ENCODE measurements at regions not wholly inside any gene's neighbourhood (a gene's known extent, or its start where the extent isn't known, plus 50 kb on each side); places are given as distances from the start of the nearest gene placed in this dataset.
"Not testable (repeated sequence)": the region's sequence is repeated elsewhere in the genome, so short reads cannot be mapped to it uniquely, and the experiment has no call there.

GRCh38 chr5:157947156-157947555 is 88.2 kb upstream of the CLINT1 start:
- no peaks in the 10 kb centered on the region for H3K27me3 Mint-ChIP-seq (ENCODE audit: insufficient read depth, unreplicated experiment)
- no peaks in the 10 kb centered on the region for H3K36me3 Mint-ChIP-seq (ENCODE audit: insufficient read depth, unreplicated experiment)
- H3K4me3 Mint-ChIP-seq (ENCODE audit: unreplicated experiment), result no peak overlapping the region
- CTCF ChIA-PET, result interaction anchor here (1.0 to 7.4 kb wide), 3 partner anchors 86 to 134 kb away, joined by 3 to 130 read pairs (median 42); no protein-coding TSS in a partner anchor
- DNase-seq (ENCODE audit: unreplicated experiment), result peak; percentile 44
- no TSS peak for BruUV-seq (replicated peaks)
- TF ChIP-seq, protein P1, sequence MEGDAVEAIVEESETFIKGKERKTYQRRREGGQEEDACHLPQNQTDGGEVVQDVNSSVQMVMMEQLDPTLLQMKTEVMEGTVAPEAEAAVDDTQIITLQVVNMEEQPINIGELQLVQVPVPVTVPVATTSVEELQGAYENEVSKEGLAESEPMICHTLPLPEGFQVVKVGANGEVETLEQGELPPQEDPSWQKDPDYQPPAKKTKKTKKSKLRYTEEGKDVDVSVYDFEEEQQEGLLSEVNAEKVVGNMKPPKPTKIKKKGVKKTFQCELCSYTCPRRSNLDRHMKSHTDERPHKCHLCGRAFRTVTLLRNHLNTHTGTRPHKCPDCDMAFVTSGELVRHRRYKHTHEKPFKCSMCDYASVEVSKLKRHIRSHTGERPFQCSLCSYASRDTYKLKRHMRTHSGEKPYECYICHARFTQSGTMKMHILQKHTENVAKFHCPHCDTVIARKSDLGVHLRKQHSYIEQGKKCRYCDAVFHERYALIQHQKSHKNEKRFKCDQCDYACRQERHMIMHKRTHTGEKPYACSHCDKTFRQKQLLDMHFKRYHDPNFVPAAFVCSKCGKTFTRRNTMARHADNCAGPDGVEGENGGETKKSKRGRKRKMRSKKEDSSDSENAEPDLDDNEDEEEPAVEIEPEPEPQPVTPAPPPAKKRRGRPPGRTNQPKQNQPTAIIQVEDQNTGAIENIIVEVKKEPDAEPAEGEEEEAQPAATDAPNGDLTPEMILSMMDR (IDR thresholded peaks at IDR 0.05; ENCODE audit: unreplicated experiment), result no peak
- intact Hi-C loops (cut with micrococcal nuclease), result no loop called here
- peaks cover 8% of the 10 kb centered on the region for H3K4me1 Mint-ChIP-seq (ENCODE audit: insufficient read depth, unreplicated experiment)
- H3K27ac Mint-ChIP-seq (ENCODE audit: low read depth, unreplicated experiment), result no peak overlapping the region
- POLR2A ChIA-PET, result interaction anchor here (1.0 kb wide), 1 partner anchor 9 kb away, joined by 4 read pairs; no protein-coding TSS in a partner anchor
- no peaks in the 10 kb centered on the region for H3K9me3 Mint-ChIP-seq (ENCODE audit: unreplicated experiment)

- H3K4me3 Mint-ChIP-seq (ENCODE audit: unreplicated experiment); POLR2A ChIA-PET; H3K27me3 Mint-ChIP-seq (ENCODE audit: insufficient read depth, unreplicated experiment); intact Hi-C loops (cut with micrococcal nuclease); DNase-seq (ENCODE audit: unreplicated experiment); H3K4me1 Mint-ChIP-seq (ENCODE audit: insufficient read depth, unreplicated experiment); H3K9me3 Mint-ChIP-seq (ENCODE audit: unreplicated experiment); H3K36me3 Mint-ChIP-seq (ENCODE audit: insufficient read depth, unreplicated experiment); BruUV-seq (replicated peaks); H3K27ac Mint-ChIP-seq (ENCODE audit: low read depth, unreplicated experiment): not testable (repeated sequence)
- CTCF ChIA-PET, result interaction anchor here (0.7 kb wide), 1 partner anchor 639 kb away, joined by 3 read pairs; no protein-coding TSS in a partner anchor
These were observed 86.9 kb upstream of the CLINT1 start for GRCh38 chr5:157945822-157946221.

GRCh38 chr5:157944938-157945337 is 86.0 kb upstream of the CLINT1 start:
- BruUV-seq (replicated peaks), result no TSS peak
- DNase-seq (ENCODE audit: unreplicated experiment), result no peak
- Mint-ChIP-seq H3K4me1 (ENCODE audit: insufficient read depth, unreplicated experiment) (peaks cover 8% of the 10 kb centered on the region), H3K9me3 (ENCODE audit: unreplicated experiment) (no peaks in the 10 kb centered on the region), H3K27me3 (ENCODE audit: insufficient read depth, unreplicated experiment) (no peaks in the 10 kb centered on the region), H3K36me3 (ENCODE audit: insufficient read depth, unreplicated experiment) (no peaks in the 10 kb centered on the region), H3K27ac (ENCODE audit: low read depth, unreplicated experiment) (no peak overlapping the region), H3K4me3 (ENCODE audit: unreplicated experiment) (no peak overlapping the region)
- TF ChIP-seq, protein P1 (IDR thresholded peaks at IDR 0.05; ENCODE audit: unreplicated experiment), result no peak
- ChIA-PET CTCF (interaction anchor here (1.3 kb wide), 1 partner anchor 11 kb away, joined by 3 read pairs; no protein-coding TSS in a partner anchor), POLR2A (no interaction called here)
- intact Hi-C loops (cut with micrococcal nuclease), result no loop called here

- DNase-seq (ENCODE audit: unreplicated experiment), result no peak
- ChIA-PET POLR2A (no interaction called here), CTCF (interaction anchor here (0.6 to 1.3 kb wide), 3 partner anchors 12 to 124 kb away, joined by 3 to 5 read pairs (median 3); no protein-coding TSS in a partner anchor)
- TF ChIP-seq, protein P1 (IDR thresholded peaks at IDR 0.05; ENCODE audit: unreplicated experiment), result no peak
- H3K27ac Mint-ChIP-seq (ENCODE audit: low read depth, unreplicated experiment), result no peak overlapping the region
- H3K27me3 Mint-ChIP-seq (ENCODE audit: insufficient read depth, unreplicated experiment), result no peaks in the 10 kb centered on the region
- no TSS peak for BruUV-seq (replicated peaks)
- H3K4me3 Mint-ChIP-seq (ENCODE audit: unreplicated experiment), result no peak overlapping the region
- no peaks in the 10 kb centered on the region for H3K36me3 Mint-ChIP-seq (ENCODE audit: insufficient read depth, unreplicated experiment)
- intact Hi-C loops (cut with micrococcal nuclease), result no loop called here
- peaks cover 7% of the 10 kb centered on the region for H3K4me1 Mint-ChIP-seq (ENCODE audit: insufficient read depth, unreplicated experiment)
- H3K9me3 Mint-ChIP-seq (ENCODE audit: unreplicated experiment), result no peaks in the 10 kb centered on the region
These were observed 85.2 kb upstream of the CLINT1 start for GRCh38 chr5:157944077-157944633.
